ENCODE measurements at regions not wholly inside any gene's neighbourhood (a gene's known extent, or its start where the extent isn't known, plus 50 kb on each side); places are given as distances from the start of the nearest gene placed in this dataset.

- Mint-ChIP-seq H3K36me3 (ENCODE audit: low read depth, unreplicated experiment) (no peaks in the 10 kb centered on the region), H3K4me3 (ENCODE audit: unreplicated experiment) (no peak overlapping the region), H3K9me3 (ENCODE audit: unreplicated experiment) (no peaks in the 10 kb centered on the region), H3K4me1 (ENCODE audit: low read depth, unreplicated experiment) (no peaks in the 10 kb centered on the region), H3K27ac (ENCODE audit: unreplicated experiment) (no peak overlapping the region), H3K27me3 (ENCODE audit: low read depth, unreplicated experiment) (no peaks in the 10 kb centered on the region)
- Histone ChIP-seq H4K20me1 (ENCODE audit: insufficient read depth, low read length) (no peaks in the 10 kb centered on the region), H3K9me3 (ENCODE audit: insufficient read depth, low read depth, low read length) (no peaks in the 10 kb centered on the region), H3K4me2 (ENCODE audit: low read length) (no peak overlapping the region), H3K4me3 (ENCODE audit: insufficient read depth, low read depth, low read length) (no peak overlapping the region), H3K79me2 (ENCODE audit: insufficient read depth, low read length) (no peaks in the 10 kb centered on the region), H3K36me3 (ENCODE audit: insufficient read depth, low read length) (no peaks in the 10 kb centered on the region), H3K4me1 (ENCODE audit: insufficient read depth, low read length) (no peaks in the 10 kb centered on the region), H2AFZ (ENCODE audit: low read depth, low read length) (no peak overlapping the region), H3K27me3 (ENCODE audit: insufficient read depth, low read length) (no peaks in the 10 kb centered on the region), H3K9ac (ENCODE audit: low read length) (no peak overlapping the region), H3K27ac (ENCODE audit: low read depth, low read length) (no peak overlapping the region)
- no peak for DNase-seq (ENCODE audit: low read depth)
- TF ChIP-seq, protein P1, sequence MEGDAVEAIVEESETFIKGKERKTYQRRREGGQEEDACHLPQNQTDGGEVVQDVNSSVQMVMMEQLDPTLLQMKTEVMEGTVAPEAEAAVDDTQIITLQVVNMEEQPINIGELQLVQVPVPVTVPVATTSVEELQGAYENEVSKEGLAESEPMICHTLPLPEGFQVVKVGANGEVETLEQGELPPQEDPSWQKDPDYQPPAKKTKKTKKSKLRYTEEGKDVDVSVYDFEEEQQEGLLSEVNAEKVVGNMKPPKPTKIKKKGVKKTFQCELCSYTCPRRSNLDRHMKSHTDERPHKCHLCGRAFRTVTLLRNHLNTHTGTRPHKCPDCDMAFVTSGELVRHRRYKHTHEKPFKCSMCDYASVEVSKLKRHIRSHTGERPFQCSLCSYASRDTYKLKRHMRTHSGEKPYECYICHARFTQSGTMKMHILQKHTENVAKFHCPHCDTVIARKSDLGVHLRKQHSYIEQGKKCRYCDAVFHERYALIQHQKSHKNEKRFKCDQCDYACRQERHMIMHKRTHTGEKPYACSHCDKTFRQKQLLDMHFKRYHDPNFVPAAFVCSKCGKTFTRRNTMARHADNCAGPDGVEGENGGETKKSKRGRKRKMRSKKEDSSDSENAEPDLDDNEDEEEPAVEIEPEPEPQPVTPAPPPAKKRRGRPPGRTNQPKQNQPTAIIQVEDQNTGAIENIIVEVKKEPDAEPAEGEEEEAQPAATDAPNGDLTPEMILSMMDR (IDR thresholded peaks at IDR 0.05; ENCODE audit: insufficient read depth, low read depth, low read length) = no peak
- TF ChIP-seq EZH2 (IDR thresholded peaks at IDR 0.05; ENCODE audit: insufficient read depth, low read length) = no peak
- no peak for FAIRE-seq
Measured at GRCh38 chr6:164534070-164534766, 775.2 kb downstream of the C6orf118 start.

DNA sequence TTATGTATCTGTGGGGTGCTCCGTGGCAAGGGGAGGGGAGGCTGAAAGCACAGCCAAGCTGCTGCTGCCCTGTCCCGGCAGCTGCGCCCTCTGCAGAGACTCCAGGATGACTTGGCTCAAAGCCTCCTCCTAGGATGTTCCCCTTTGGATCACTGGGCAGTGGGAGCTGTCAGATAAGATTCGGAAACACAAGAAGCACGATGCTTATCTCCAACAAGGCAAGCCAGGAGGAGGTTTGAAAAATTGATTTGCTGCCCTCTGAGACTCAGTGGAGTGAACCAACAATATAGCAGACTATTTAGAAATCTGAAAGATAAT is 776.4 kb downstream of the C6orf118 start:
- Histone ChIP-seq H3K36me3 (ENCODE audit: insufficient read depth, low read length) (no peaks in the 10 kb centered on the region), H2AFZ (ENCODE audit: low read depth, low read length) (no peak overlapping the region), H3K9me3 (ENCODE audit: insufficient read depth, low read depth, low read length) (no peaks in the 10 kb centered on the region), H3K79me2 (ENCODE audit: insufficient read depth, low read length) (no peaks in the 10 kb centered on the region), H3K9ac (ENCODE audit: low read length) (no peak overlapping the region), H4K20me1 (ENCODE audit: insufficient read depth, low read length) (no peaks in the 10 kb centered on the region), H3K27ac (ENCODE audit: low read depth, low read length) (no peak overlapping the region), H3K4me3 (ENCODE audit: insufficient read depth, low read depth, low read length) (no peak overlapping the region), H3K27me3 (ENCODE audit: insufficient read depth, low read length) (no peaks in the 10 kb centered on the region), H3K4me1 (ENCODE audit: insufficient read depth, low read length) (no peaks in the 10 kb centered on the region), H3K4me2 (ENCODE audit: low read length) (no peak overlapping the region)
- Mint-ChIP-seq H3K4me3 (ENCODE audit: unreplicated experiment) (no peak overlapping the region), H3K9me3 (ENCODE audit: unreplicated experiment) (no peaks in the 10 kb centered on the region), H3K4me1 (ENCODE audit: low read depth, unreplicated experiment) (no peaks in the 10 kb centered on the region), H3K27ac (ENCODE audit: unreplicated experiment) (no peak overlapping the region), H3K36me3 (ENCODE audit: low read depth, unreplicated experiment) (no peaks in the 10 kb centered on the region), H3K27me3 (ENCODE audit: low read depth, unreplicated experiment) (no peaks in the 10 kb centered on the region)
- TF ChIP-seq, protein P1 (IDR thresholded peaks at IDR 0.05; ENCODE audit: insufficient read depth, low read depth, low read length) = no peak
- TF ChIP-seq EZH2 (IDR thresholded peaks at IDR 0.05; ENCODE audit: insufficient read depth, low read length) = no peak
- DNase-seq (ENCODE audit: low read depth) (no peak), FAIRE-seq (no peak)

DNA sequence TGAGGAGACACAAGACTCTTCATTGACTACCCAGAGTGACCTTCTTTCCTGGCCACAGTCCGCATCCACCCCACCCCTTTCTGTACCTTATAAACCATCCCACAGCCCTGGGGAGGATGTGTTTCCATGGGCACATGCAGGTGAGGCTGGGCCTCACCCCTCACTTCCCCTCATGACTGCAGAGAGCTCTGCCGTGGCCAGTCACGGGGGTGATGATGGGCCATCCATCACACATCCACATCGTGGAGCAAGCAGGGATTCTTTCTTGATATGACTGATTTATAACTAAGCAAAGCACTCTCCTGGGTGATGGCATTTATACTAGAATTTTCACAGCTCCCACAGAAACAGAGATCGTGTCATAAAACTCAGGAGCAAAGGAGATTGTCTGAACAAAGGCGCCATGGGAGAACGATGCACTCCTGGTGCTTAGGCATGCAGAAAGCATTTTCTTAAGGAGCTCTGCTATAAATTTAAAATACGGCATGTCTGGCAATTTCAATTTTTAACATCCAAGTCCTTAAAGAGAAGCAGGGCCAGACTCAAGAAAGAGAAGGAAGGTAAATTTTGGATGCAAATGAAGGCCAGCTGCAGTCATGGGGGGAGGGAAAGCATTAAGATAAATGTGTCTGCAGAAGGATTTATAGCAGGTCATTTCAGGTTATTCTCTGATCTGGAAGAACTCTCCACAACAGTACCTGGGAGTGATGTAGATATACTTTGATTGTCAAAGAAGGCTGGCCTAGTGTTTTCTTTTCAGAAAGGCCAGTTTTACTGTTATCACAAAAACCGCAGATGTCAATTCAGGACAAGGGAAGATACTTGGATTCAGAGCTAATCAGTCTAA is 777.0 kb downstream of the C6orf118 start:
- TF ChIP-seq, protein P1 (IDR thresholded peaks at IDR 0.05; ENCODE audit: insufficient read depth, low read depth, low read length) = no peak
- no peak for TF ChIP-seq EZH2 (IDR thresholded peaks at IDR 0.05; ENCODE audit: insufficient read depth, low read length)
- no peak overlapping the region for H3K27ac ChIP-seq (ENCODE audit: low read depth, low read length)
- H3K4me3 Mint-ChIP-seq (ENCODE audit: unreplicated experiment) = no peak overlapping the region
- H3K27me3 ChIP-seq (ENCODE audit: insufficient read depth, low read length) = no peaks in the 10 kb centered on the region
- DNase-seq (ENCODE audit: low read depth) = no peak
- H3K4me3 ChIP-seq (ENCODE audit: insufficient read depth, low read depth, low read length) = no peak overlapping the region
- no peaks in the 10 kb centered on the region for H3K79me2 ChIP-seq (ENCODE audit: insufficient read depth, low read length)
- no peaks in the 10 kb centered on the region for H3K36me3 ChIP-seq (ENCODE audit: insufficient read depth, low read length)
- FAIRE-seq = no peak
- H3K9me3 ChIP-seq (ENCODE audit: insufficient read depth, low read depth, low read length) = no peaks in the 10 kb centered on the region
- no peaks in the 10 kb centered on the region for H3K4me1 Mint-ChIP-seq (ENCODE audit: low read depth, unreplicated experiment)
- no peak overlapping the region for H2AFZ ChIP-seq (ENCODE audit: low read depth, low read length)
- no peaks in the 10 kb centered on the region for H3K9me3 Mint-ChIP-seq (ENCODE audit: unreplicated experiment)
- H3K4me1 ChIP-seq (ENCODE audit: insufficient read depth, low read length) = no peaks in the 10 kb centered on the region
- no peaks in the 10 kb centered on the region for H3K27me3 Mint-ChIP-seq (ENCODE audit: low read depth, unreplicated experiment)
- H3K36me3 Mint-ChIP-seq (ENCODE audit: low read depth, unreplicated experiment) = no peaks in the 10 kb centered on the region
- no peak overlapping the region for H3K27ac Mint-ChIP-seq (ENCODE audit: unreplicated experiment)
- H4K20me1 ChIP-seq (ENCODE audit: insufficient read depth, low read length) = no peaks in the 10 kb centered on the region
- no peak overlapping the region for H3K4me2 ChIP-seq (ENCODE audit: low read length)
- H3K9ac ChIP-seq (ENCODE audit: low read length) = no peak overlapping the region
